ENCODE measurements at regions not wholly inside any gene's neighbourhood (a gene's known extent, or its start where the extent isn't known, plus 50 kb on each side); places are given as distances from the start of the nearest gene placed in this dataset.

DNA sequence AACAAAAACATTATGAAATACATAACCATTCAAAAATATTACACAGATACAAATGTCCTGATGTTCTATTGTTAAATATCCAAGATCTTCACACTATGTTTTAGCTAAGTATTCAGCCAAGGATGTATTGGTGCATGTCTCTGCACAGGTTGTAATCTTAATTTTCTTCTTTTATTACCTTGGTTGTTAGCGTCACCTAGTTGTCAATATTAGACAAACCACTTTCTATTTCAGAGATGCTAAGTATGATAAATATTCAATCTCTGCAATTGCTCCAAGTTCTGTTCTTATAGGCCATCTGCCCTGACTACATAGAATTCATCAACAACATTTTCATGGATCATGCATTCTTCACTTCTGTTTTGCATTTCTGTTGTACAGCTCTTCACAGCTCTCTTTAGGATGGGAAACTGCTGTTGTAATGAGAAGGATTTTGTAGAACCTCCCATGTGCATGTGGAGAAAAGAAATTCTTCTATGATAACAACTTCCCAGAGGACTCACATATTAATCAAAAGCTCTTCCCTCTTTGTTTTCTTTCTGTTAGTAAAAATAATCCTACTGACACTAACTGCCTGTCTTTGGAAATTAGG lies 380.1 kb downstream of the NUF2 start:
- TF ChIP-seq, protein P1, sequence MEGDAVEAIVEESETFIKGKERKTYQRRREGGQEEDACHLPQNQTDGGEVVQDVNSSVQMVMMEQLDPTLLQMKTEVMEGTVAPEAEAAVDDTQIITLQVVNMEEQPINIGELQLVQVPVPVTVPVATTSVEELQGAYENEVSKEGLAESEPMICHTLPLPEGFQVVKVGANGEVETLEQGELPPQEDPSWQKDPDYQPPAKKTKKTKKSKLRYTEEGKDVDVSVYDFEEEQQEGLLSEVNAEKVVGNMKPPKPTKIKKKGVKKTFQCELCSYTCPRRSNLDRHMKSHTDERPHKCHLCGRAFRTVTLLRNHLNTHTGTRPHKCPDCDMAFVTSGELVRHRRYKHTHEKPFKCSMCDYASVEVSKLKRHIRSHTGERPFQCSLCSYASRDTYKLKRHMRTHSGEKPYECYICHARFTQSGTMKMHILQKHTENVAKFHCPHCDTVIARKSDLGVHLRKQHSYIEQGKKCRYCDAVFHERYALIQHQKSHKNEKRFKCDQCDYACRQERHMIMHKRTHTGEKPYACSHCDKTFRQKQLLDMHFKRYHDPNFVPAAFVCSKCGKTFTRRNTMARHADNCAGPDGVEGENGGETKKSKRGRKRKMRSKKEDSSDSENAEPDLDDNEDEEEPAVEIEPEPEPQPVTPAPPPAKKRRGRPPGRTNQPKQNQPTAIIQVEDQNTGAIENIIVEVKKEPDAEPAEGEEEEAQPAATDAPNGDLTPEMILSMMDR (conservative IDR thresholded peaks at IDR 0.05; ENCODE audit: low read depth, low read length), result 0 out of 2 replicates have a peak, but pooled peaks have one; percentile 22
- TF ChIP-seq EZH2 (IDR thresholded peaks at IDR 0.05; ENCODE audit: borderline replicate concordance, low read depth, low read length, poor library complexity, severe bottlenecking), result no peak
